GM12892 (cell line): ENCODE measurements at regions not wholly inside any gene's neighbourhood (a gene's known extent, or its start where the extent isn't known, plus 50 kb on each side); places are given as distances from the start of the nearest gene placed in this dataset.

ENCODE experiments used
- POLR2A ChIP-seq: IDR thresholded peaks from 2 replicates; pipeline ENCODE4 v1.6.1; 2011; ENCODE audit warnings: low read depth, low read length, control low read depth
- POLR2AphosphoS5 ChIP-seq: IDR thresholded peaks from 2 replicates; pipeline ENCODE4 v1.6.1; 2011; ENCODE audit warnings: low read depth, low read length, control low read depth
- TAF1 ChIP-seq: IDR thresholded peaks from 2 replicates; pipeline ENCODE4 v1.6.1; 2011; ENCODE audit warnings: low read depth, mild to moderate bottlenecking, control low read depth, low read length, borderline replicate concordance

GRCh38 chr21:19239696-19240095 lies 836.1 kb upstream of the TMPRSS15 start:
- TF ChIP-seq POLR2AphosphoS5 (no peak), POLR2A (no peak), TAF1 (no peak)
